Brain microvascular endothelial cell (primary cell): ENCODE measurements at regions not wholly inside any gene's neighbourhood (a gene's known extent, or its start where the extent isn't known, plus 50 kb on each side); places are given as distances from the start of the nearest gene placed in this dataset.

ENCODE experiments used
- DNase-seq: peaks from one replicate; pipeline ENCODE4 v3.0.0-alpha.2; 2020
- H3K27ac ChIP-seq: fragments of 250-450 bp; sonication (Bioruptor Pico); 2 replicates; pipeline ENCODE4 v1.5.1; 2020; ENCODE audit warnings: mild to moderate bottlenecking, moderate library complexity
- H3K27me3 ChIP-seq: fragments of 250-450 bp; sonication (Bioruptor Pico); replicated peaks from 2 replicates; pipeline ENCODE4 v1.5.1; 2020; ENCODE audit warnings: mild to moderate bottlenecking
- H3K36me3 ChIP-seq: fragments of 250-450 bp; sonication (Bioruptor Pico); replicated peaks from 2 replicates; pipeline ENCODE4 v1.5.1; 2020; ENCODE audit warnings: mild to moderate bottlenecking
- H3K4me3 ChIP-seq: 2 replicates; pipeline ENCODE4 v1.5.1; 2011; ENCODE audit warnings: low read depth, mild to moderate bottlenecking, control low read depth, low read length, moderate library complexity
- CTCF ChIP-seq: IDR thresholded peaks from 2 replicates; pipeline ENCODE4 v1.5.1; 2011; ENCODE audit warnings: low read depth, mild to moderate bottlenecking, moderate library complexity, low read length, control low read depth, inconsistent platforms; ENCODE audit errors: missing control alignments
- in situ Hi-C: cut with HindIII; loops from 2 replicates; pipeline ENCODE4 v1.10.0; 2017; ENCODE audit warnings: low sequenced_read_pairs, low pct_ligation_motif_present

- no peak for DNase-seq
- TF ChIP-seq CTCF, result no peak
- Histone ChIP-seq H3K36me3 (no peaks in the 10 kb centered on the region), H3K27me3 (no peaks in the 10 kb centered on the region), H3K4me3 (no peak overlapping the region), H3K27ac (no peak overlapping the region)
- in situ Hi-C loops, result no loop called here
Observed at GRCh38 chr1:200343874-200344273, 66.0 kb downstream of the ZNF281 start.

GRCh38 chr1:200342511-200343311 is 67.1 kb downstream of the ZNF281 start:
- Histone ChIP-seq H3K27me3 (no peaks in the 10 kb centered on the region), H3K36me3 (no peaks in the 10 kb centered on the region), H3K4me3 (no peak overlapping the region), H3K27ac (no peak overlapping the region)
- no peak for TF ChIP-seq CTCF
- DNase-seq, result no peak
- in situ Hi-C loops, result no loop called here

- H3K27ac ChIP-seq, result no peak overlapping the region
- TF ChIP-seq CTCF, result no peak
- in situ Hi-C loops, result no loop called here
Observed at GRCh38 chr1:200338451-200338850, 71.4 kb downstream of the ZNF281 start.

GRCh38 chr1:200337831-200338230 is 72.0 kb downstream of the ZNF281 start:
- Histone ChIP-seq H3K27me3 (no peaks in the 10 kb centered on the region), H3K36me3 (no peaks in the 10 kb centered on the region), H3K27ac (no peak overlapping the region), H3K4me3 (no peak overlapping the region)
- no peak for TF ChIP-seq CTCF
- no peak for DNase-seq
- in situ Hi-C loops, result no loop called here

More at GRCh38 chr1:200338451-200338850, 71.4 kb downstream of the ZNF281 start:
- no peak for DNase-seq
- no peak overlapping the region for H3K4me3 ChIP-seq
- H3K27me3 ChIP-seq, result no peaks in the 10 kb centered on the region
- H3K36me3 ChIP-seq, result no peaks in the 10 kb centered on the region

- H3K4me3 ChIP-seq, result no peak overlapping the region
- in situ Hi-C loops, result no loop called here
- TF ChIP-seq CTCF, result no peak
- no peaks in the 10 kb centered on the region for H3K36me3 ChIP-seq
- no peaks in the 10 kb centered on the region for H3K27me3 ChIP-seq
- H3K27ac ChIP-seq, result no peak overlapping the region
- DNase-seq, result no peak
Observed at GRCh38 chr1:200337410-200337809, 72.4 kb downstream of the ZNF281 start.
